ENCODE measurements at regions not wholly inside any gene's neighbourhood (a gene's known extent, or its start where the extent isn't known, plus 50 kb on each side); places are given as distances from the start of the nearest gene placed in this dataset.

GRCh38 chr5:82816926-82817325, 260.3 kb downstream of the TMEM167A start:
- no peaks in the 10 kb centered on the region for H3K79me2 ChIP-seq (ENCODE audit: insufficient read depth, low read length)

GRCh38 chr5:82815871-82816270, 261.3 kb downstream of the TMEM167A start:
- BruUV-seq (replicated peaks): no TSS peak
- POLR2A ChIA-PET: no interaction called here

More at GRCh38 chr5:82816926-82817325, 260.3 kb downstream of the TMEM167A start:
- POLR2A ChIA-PET: no interaction called here
- ATAC-seq: no peak
- TF ChIP-seq SRF (IDR thresholded peaks at IDR 0.05; ENCODE audit: low read depth) (no peak), RAD21 (IDR thresholded peaks at IDR 0.05; ENCODE audit: low read depth) (no peak), JUND (IDR thresholded peaks at IDR 0.05) (no peak), ZBTB33 (IDR thresholded peaks at IDR 0.05; ENCODE audit: extremely low read depth, insufficient replicate concordance, low read length) (no peak), EZH2 (IDR thresholded peaks at IDR 0.05) (no peak)
- Histone ChIP-seq H2AFZ (ENCODE audit: low read depth, low read length, poor library complexity, severe bottlenecking) (no peak overlapping the region), H3K9ac (ENCODE audit: low read length) (no peak overlapping the region), H4K20me1 (ENCODE audit: insufficient read depth) (no peaks in the 10 kb centered on the region), H3K9me2 (ENCODE audit: insufficient read depth) (no peaks in the 10 kb centered on the region), H3K4me1 (ENCODE audit: control insufficient read depth in 1 of 2, insufficient read depth in 2 of 2, low read length in 2 of 2) (no peaks in the 10 kb centered on the region; a peak in 1 of 4 replicates), H3K4me2 (ENCODE audit: low read length) (no peak overlapping the region), H3K9me3 (ENCODE audit: control insufficient read depth in 1 of 2, insufficient read depth in 1 of 2, low read depth in 1 of 2, low read length in 2 of 2) (no peaks in the 10 kb centered on the region), H3K27me3 (ENCODE audit: insufficient read depth, low read length) (no peaks in the 10 kb centered on the region), H3K27ac (ENCODE audit: low read depth, low read length) (no peak overlapping the region), H3K36me3 (ENCODE audit: control insufficient read depth in 1 of 2, insufficient read depth in 2 of 2, low read length in 2 of 2) (no peaks in the 10 kb centered on the region), H3K4me3 (replicated peaks in 1 of 2; ENCODE audit: low read depth in 1 of 2, low read length in 2 of 2) (no peak overlapping the region)
- intact Hi-C loops (cut with micrococcal nuclease): no loop called here
- no peak for DNase-seq (ENCODE audit: low read depth, low spot score)
- BruUV-seq (replicated peaks): no TSS peak
- CTCF ChIA-PET: no interaction called here
- RAD21 ChIA-PET (ENCODE audit: low non-redundant PET in 1 of 2, low total read pairs in 2 of 2, uncharacterized antibody in 2 of 2, unreplicated experiment in 2 of 2): no interaction called here

More at GRCh38 chr5:82815871-82816270, 261.3 kb downstream of the TMEM167A start:
- intact Hi-C loops (cut with micrococcal nuclease): no loop called here
- Histone ChIP-seq H3K4me1 (ENCODE audit: control insufficient read depth in 1 of 2, insufficient read depth in 2 of 2, low read length in 2 of 2) (no peaks in the 10 kb centered on the region; a peak in 1 of 4 replicates), H3K9me2 (ENCODE audit: insufficient read depth) (no peaks in the 10 kb centered on the region), H3K27me3 (ENCODE audit: insufficient read depth, low read length) (no peaks in the 10 kb centered on the region), H3K4me2 (ENCODE audit: low read length) (no peak overlapping the region), H3K9me3 (ENCODE audit: control insufficient read depth in 1 of 2, insufficient read depth in 1 of 2, low read depth in 1 of 2, low read length in 2 of 2) (no peaks in the 10 kb centered on the region), H3K9ac (ENCODE audit: low read length) (no peak overlapping the region), H3K79me2 (ENCODE audit: insufficient read depth, low read length) (no peaks in the 10 kb centered on the region), H3K4me3 (replicated peaks in 1 of 2; ENCODE audit: low read depth in 1 of 2, low read length in 2 of 2) (no peak overlapping the region), H3K27ac (ENCODE audit: low read depth, low read length) (no peak overlapping the region), H4K20me1 (ENCODE audit: insufficient read depth) (no peaks in the 10 kb centered on the region), H2AFZ (ENCODE audit: low read depth, low read length, poor library complexity, severe bottlenecking) (no peak overlapping the region), H3K36me3 (ENCODE audit: control insufficient read depth in 1 of 2, insufficient read depth in 2 of 2, low read length in 2 of 2) (no peaks in the 10 kb centered on the region)
- CTCF ChIA-PET: no interaction called here
- TF ChIP-seq ATF3 (IDR thresholded peaks at IDR 0.05): no peak
- TF ChIP-seq FOSL1 (IDR thresholded peaks at IDR 0.05; ENCODE audit: low read depth): no peak
- TF ChIP-seq YY1 (IDR thresholded peaks at IDR 0.05; ENCODE audit: extremely low read depth, insufficient replicate concordance, low read depth, low read length): no peak
- no peak for TF ChIP-seq CBX3 (IDR thresholded peaks at IDR 0.05; ENCODE audit: low read depth)
- no peak for TF ChIP-seq SIN3A (IDR thresholded peaks at IDR 0.05; ENCODE audit: low read depth)
- DNase-seq (ENCODE audit: low read depth, low spot score): no peak
- RAD21 ChIA-PET (ENCODE audit: low non-redundant PET in 1 of 2, low total read pairs in 2 of 2, uncharacterized antibody in 2 of 2, unreplicated experiment in 2 of 2): no interaction called here
- no peak for ATAC-seq
